GM19324 (cell line): ENCODE measurements at regions not wholly inside any gene's neighbourhood (a gene's known extent, or its start where the extent isn't known, plus 50 kb on each side); places are given as distances from the start of the nearest gene placed in this dataset.
"Not testable (repeated sequence)": the region's sequence is repeated elsewhere in the genome, so short reads cannot be mapped to it uniquely, and the experiment has no call there.

Source experiments
- ATAC-seq: cut with Tn5 transposase; IDR thresholded peaks from one replicate; pipeline ENCODE4 v1.9.1; 2021; ENCODE audit warnings: mild to moderate bottlenecking, moderate library complexity; ENCODE audit not compliant: unreplicated experiment, low FRiP score

GRCh38 chr14:106681161-106681560 lies 1154.8 kb downstream of the TMEM121 start:
- no peak for ATAC-seq

GRCh38 chr14:106681568-106681967 lies 1155.2 kb downstream of the TMEM121 start:
- ATAC-seq = no peak

GRCh38 chr14:106683631-106684030 lies 1157.2 kb downstream of the TMEM121 start:
- no peak for ATAC-seq

GRCh38 chr14:106686533-106686932 lies 1160.2 kb downstream of the TMEM121 start:
- no peak for ATAC-seq

GRCh38 chr14:106690333-106690891 lies 1164.0 kb downstream of the TMEM121 start:
- ATAC-seq = no peak

GRCh38 chr14:106691601-106692291 lies 1165.4 kb downstream of the TMEM121 start:
- no peak for ATAC-seq

- no peak for ATAC-seq
Measured at GRCh38 chr14:106694638-106695393, 1168.4 kb downstream of the TMEM121 start.

- not testable (repeated sequence) for ATAC-seq
Measured at GRCh38 chr14:106698620-106699267, 1172.4 kb downstream of the TMEM121 start.

- not testable (repeated sequence) for ATAC-seq
Measured at GRCh38 chr14:106703651-106704050, 1177.3 kb downstream of the TMEM121 start.

GRCh38 chr14:106706488-106706887 lies 1180.1 kb downstream of the TMEM121 start:
- not testable (repeated sequence) for ATAC-seq

GRCh38 chr14:106710187-106710586 lies 1183.8 kb downstream of the TMEM121 start:
- not testable (repeated sequence) for ATAC-seq

GRCh38 chr14:106712513-106712912 lies 1186.1 kb downstream of the TMEM121 start:
- ATAC-seq = not testable (repeated sequence)

- peak; percentile 65 for ATAC-seq
Measured at GRCh38 chr14:106714446-106715428, 1188.4 kb downstream of the TMEM121 start.

GRCh38 chr14:106717544-106717943 lies 1191.2 kb downstream of the TMEM121 start:
- ATAC-seq = not testable (repeated sequence)

- ATAC-seq = not testable (repeated sequence)
Measured at GRCh38 chr14:106719880-106720279, 1193.5 kb downstream of the TMEM121 start.

- not testable (repeated sequence) for ATAC-seq
Measured at GRCh38 chr14:106721926-106722325, 1195.5 kb downstream of the TMEM121 start.

- not testable (repeated sequence) for ATAC-seq
Measured at GRCh38 chr14:106722813-106723687, 1196.7 kb downstream of the TMEM121 start.

GRCh38 chr14:106727962-106728361 lies 1201.6 kb downstream of the TMEM121 start:
- ATAC-seq = not testable (repeated sequence)

GRCh38 chr14:106728611-106729010 lies 1202.2 kb downstream of the TMEM121 start:
- no peak for ATAC-seq
